Ishikawa (cell line): ENCODE measurements at regions not wholly inside any gene's neighbourhood (a gene's known extent, or its start where the extent isn't known, plus 50 kb on each side); places are given as distances from the start of the nearest gene placed in this dataset.

Experiments used
- CEBPB ChIP-seq: IDR thresholded peaks from 2 replicates; pipeline ENCODE4 v1.6.1; 2012
- CREB1 ChIP-seq: IDR thresholded peaks from 2 replicates; pipeline ENCODE4 v1.6.1; 2012; ENCODE audit warnings: low read depth
- EGR1 ChIP-seq: IDR thresholded peaks from 2 replicates; pipeline ENCODE4 v1.6.1; 2012
- EP300 ChIP-seq: IDR thresholded peaks from 2 replicates; pipeline ENCODE4 v1.6.1; 2012; ENCODE audit warnings: borderline replicate concordance
- FOXM1 ChIP-seq: IDR thresholded peaks from 2 replicates; pipeline ENCODE4 v1.6.1; 2012; ENCODE audit warnings: low read depth, borderline replicate concordance
- MAX ChIP-seq: IDR thresholded peaks from 2 replicates; pipeline ENCODE4 v1.6.1; 2012
- NFIC ChIP-seq: IDR thresholded peaks from 2 replicates; pipeline ENCODE4 v1.6.1; 2012
- RAD21 ChIP-seq: IDR thresholded peaks from 2 replicates; pipeline ENCODE4 v1.6.1; 2012; ENCODE audit warnings: low read depth
- TAF1 ChIP-seq: IDR thresholded peaks from 2 replicates; pipeline ENCODE4 v1.6.1; 2012; ENCODE audit warnings: low read depth, mild to moderate bottlenecking
- TCF12 ChIP-seq: IDR thresholded peaks from 2 replicates; pipeline ENCODE4 v1.6.1; 2012; ENCODE audit warnings: low read depth
- TEAD4 ChIP-seq: IDR thresholded peaks from 2 replicates; pipeline ENCODE4 v1.6.1; 2012
- USF1 ChIP-seq: IDR thresholded peaks from 2 replicates; pipeline ENCODE4 v1.6.1; 2012
- YY1 ChIP-seq: IDR thresholded peaks from 2 replicates; pipeline ENCODE4 v1.6.1; 2012; ENCODE audit warnings: low read depth
- ZBTB7A ChIP-seq: IDR thresholded peaks from 2 replicates; pipeline ENCODE4 v1.6.1; 2012; ENCODE audit warnings: low read depth
- TF ChIP-seq, protein P1 (sequence below): IDR thresholded peaks from 2 replicates; pipeline ENCODE4 v1.6.1; 2012; ENCODE audit warnings: low read depth, mild to moderate bottlenecking

- no peak for TF ChIP-seq MAX
- no peak for TF ChIP-seq TAF1
- TF ChIP-seq EP300: no peak
Observed at GRCh38 chr18:30623401-30624065, 419.0 kb downstream of the DSC3 start.

DNA sequence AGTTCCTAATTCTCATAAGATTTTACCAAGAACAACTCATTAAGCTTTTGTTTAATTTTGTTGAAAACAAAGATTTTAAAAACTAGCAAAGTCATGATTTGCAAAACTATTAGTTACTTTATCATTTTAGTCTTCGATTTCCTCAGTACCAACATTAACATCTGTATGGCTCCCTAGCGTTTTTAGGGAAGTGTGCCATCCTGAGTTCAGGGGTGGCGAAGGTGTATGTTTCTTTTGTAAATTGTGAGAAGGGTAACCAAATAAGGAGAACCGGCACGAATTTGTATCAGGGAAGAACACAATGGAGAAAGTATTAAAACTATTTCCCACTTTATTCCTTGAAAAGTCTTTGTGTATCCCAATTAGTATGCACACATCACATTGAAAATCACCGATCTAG lies 419.9 kb downstream of the DSC3 start:
- no peak for TF ChIP-seq YY1
- no peak for TF ChIP-seq TAF1
- TF ChIP-seq USF1: no peak
- no peak for TF ChIP-seq EGR1
- TF ChIP-seq, protein P1, sequence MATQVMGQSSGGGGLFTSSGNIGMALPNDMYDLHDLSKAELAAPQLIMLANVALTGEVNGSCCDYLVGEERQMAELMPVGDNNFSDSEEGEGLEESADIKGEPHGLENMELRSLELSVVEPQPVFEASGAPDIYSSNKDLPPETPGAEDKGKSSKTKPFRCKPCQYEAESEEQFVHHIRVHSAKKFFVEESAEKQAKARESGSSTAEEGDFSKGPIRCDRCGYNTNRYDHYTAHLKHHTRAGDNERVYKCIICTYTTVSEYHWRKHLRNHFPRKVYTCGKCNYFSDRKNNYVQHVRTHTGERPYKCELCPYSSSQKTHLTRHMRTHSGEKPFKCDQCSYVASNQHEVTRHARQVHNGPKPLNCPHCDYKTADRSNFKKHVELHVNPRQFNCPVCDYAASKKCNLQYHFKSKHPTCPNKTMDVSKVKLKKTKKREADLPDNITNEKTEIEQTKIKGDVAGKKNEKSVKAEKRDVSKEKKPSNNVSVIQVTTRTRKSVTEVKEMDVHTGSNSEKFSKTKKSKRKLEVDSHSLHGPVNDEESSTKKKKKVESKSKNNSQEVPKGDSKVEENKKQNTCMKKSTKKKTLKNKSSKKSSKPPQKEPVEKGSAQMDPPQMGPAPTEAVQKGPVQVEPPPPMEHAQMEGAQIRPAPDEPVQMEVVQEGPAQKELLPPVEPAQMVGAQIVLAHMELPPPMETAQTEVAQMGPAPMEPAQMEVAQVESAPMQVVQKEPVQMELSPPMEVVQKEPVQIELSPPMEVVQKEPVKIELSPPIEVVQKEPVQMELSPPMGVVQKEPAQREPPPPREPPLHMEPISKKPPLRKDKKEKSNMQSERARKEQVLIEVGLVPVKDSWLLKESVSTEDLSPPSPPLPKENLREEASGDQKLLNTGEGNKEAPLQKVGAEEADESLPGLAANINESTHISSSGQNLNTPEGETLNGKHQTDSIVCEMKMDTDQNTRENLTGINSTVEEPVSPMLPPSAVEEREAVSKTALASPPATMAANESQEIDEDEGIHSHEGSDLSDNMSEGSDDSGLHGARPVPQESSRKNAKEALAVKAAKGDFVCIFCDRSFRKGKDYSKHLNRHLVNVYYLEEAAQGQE: no peak

DNA sequence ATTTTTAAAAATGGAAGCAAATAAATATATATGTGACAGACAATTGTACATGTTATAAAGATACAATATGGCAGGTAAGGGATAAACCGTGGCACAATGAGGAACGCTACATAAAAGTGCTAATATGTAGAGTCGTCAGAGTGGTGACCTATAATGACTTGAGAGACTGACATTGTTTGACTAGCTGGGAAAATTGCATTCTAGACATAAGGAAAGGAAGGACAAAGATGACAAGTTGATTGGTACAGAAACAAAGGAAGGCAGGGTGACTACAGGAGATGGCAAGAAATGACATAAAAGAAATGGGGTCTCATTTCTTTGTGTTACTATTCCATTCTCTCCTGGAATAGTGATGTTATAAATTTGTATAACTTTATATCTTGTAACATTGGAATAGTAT lies 420.4 kb downstream of the DSC3 start:
- no peak for TF ChIP-seq CREB1

- no peak for TF ChIP-seq EP300
- no peak for TF ChIP-seq YY1
- TF ChIP-seq USF1: no peak
- TF ChIP-seq MAX: no peak
- TF ChIP-seq TAF1: no peak
Observed at GRCh38 chr18:30618567-30618966, 424.0 kb downstream of the DSC3 start.

GRCh38 chr18:30616414-30616813 lies 426.1 kb downstream of the DSC3 start:
- TF ChIP-seq, protein P1: no peak
- TF ChIP-seq YY1: no peak
- no peak for TF ChIP-seq TCF12
- TF ChIP-seq TEAD4: no peak

DNA sequence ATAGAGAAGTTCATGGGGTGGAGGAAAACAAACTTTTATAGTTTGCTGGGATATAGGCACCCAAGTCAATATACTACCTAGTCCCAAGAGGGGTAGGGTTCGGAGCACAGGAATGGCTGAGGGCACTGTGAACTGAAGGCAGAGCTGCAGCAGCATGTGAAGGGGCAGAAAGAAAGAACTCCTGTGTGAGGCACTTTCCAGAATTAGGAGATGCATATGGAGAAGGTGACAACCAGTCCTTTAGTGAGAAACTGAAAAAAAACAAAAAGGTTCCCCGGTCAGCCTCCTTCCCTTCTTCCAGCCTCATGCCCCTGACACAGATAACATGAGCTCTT lies 429.1 kb downstream of the DSC3 start:
- no peak for TF ChIP-seq MAX
- no peak for TF ChIP-seq FOXM1
- TF ChIP-seq TCF12: no peak
- no peak for TF ChIP-seq TEAD4
- TF ChIP-seq CEBPB: no peak
- TF ChIP-seq YY1: no peak
- TF ChIP-seq NFIC: no peak
- TF ChIP-seq ZBTB7A: no peak
- TF ChIP-seq EP300: no peak
- TF ChIP-seq CREB1: no peak
- TF ChIP-seq, protein P1: no peak
- no peak for TF ChIP-seq USF1
- TF ChIP-seq RAD21: no peak
- no peak for TF ChIP-seq TAF1
- no peak for TF ChIP-seq EGR1
